NCI-H1436 treated with DMSO at 0.1 percent for 48 hours (cell line): ENCODE measurements at regions not wholly inside any gene's neighbourhood (a gene's known extent, or its start where the extent isn't known, plus 50 kb on each side); places are given as distances from the start of the nearest gene placed in this dataset.
"Not testable (repeated sequence)": the region's sequence is repeated elsewhere in the genome, so short reads cannot be mapped to it uniquely, and the experiment has no call there.

ENCODE experiments used
- DNase-seq: peaks from one replicate; lab custom pipeline; 2025; lab: John Stamatoyannopoulos, UW

DNA sequence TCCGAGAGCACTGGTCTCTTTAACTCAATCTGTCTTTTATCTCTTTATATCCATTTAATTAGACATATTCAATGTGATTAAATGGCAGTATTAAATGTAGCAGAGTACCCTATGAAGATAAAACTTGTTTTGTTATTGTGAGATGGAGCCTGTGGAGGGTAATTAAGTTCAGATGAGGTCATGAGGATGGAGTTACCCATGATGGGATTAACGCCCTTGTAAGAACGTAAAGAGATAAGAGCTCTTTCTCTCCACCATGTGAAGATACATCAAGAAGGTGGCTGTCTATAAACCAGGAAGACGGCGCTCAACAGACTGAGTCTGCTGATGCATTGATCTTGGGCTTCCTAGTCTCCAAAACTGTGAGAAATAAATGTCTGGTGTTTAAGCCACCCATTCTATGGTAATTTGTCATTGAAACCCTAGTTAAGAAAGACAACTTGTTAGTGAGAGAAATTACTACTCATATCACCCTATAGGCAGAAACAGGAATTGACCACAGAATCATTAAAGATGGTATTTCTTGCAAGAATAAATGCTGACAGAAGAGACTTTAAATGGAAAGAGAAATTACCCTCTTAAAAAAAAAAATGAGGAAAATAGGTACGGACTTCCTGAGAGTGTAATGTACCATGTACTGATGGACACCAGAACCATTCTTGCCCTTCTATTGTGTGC lies 738.7 kb upstream of the CHAC2 start:
- no peak for DNase-seq

GRCh38 chr2:53028225-53028624 lies 739.4 kb upstream of the CHAC2 start:
- DNase-seq = no peak

GRCh38 chr2:53022248-53022647 lies 745.4 kb upstream of the CHAC2 start:
- DNase-seq = not testable (repeated sequence)

DNA sequence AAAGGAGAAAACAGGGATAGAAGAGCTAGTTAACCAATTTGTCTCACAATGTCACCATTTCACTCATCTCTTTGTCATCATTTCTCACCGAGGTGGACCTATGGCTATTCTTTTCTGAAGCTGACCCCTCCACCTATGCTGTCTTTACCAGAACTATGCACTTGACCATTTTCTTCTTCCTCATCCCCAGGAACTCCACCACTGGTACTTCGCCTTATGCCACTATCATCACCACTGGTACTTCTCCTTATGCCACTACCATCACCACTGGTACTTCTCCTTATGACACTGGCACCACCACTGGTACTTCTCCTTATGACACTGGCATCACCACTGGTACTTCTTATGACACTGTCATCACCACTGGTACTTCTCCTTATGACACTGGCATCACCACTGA lies 745.8 kb upstream of the CHAC2 start:
- no peak for DNase-seq

DNA sequence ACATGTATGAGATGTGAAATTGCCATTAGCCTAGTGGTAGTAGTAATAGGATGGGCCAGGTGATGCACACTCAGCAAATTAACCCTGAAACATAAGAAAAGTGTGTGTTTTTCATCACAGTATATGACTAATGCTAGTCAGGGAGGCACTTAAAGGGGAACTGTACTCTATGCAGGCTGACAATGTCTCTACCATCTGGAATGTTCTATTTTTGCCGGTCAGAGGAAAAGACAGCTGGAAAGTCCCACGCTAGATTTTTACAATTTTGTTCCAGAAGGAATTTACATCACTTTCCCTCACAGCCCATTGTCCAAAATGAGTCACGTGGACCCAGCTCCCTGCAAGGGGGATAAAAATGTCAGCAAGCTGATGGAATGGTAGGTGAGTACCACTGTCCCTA lies 746.3 kb upstream of the CHAC2 start:
- no peak for DNase-seq

DNA sequence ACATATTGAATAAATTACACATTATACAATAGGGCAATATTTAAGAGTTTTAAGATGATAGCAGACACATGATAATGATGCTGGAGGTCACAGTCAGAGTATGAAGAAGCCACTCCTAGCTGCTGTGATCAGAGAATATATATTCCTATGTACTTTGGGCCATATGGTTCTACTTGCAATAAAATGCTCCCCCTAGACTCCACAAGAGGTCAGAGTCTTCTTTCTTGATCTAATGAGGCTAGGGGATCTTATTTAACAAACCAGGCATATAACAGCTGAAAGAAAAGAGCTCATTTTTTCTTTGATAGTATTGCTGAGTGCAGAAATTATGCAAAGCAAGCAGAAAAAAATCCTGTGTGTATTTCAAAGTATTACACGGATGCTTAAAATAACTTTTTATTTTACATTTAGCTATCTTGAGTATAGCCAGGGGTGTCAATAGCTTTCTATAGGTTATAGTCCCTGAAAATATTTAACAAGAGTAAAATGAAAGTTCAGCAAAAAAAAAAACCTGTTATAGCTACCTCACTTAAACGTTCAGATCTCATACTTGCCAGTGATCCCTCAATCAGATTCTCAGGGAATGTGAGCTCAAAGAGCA lies 748.7 kb upstream of the CHAC2 start:
- DNase-seq = no peak

- DNase-seq = no peak
Observed at GRCh38 chr2:53006980-53007379, 760.6 kb upstream of the CHAC2 start.

DNA sequence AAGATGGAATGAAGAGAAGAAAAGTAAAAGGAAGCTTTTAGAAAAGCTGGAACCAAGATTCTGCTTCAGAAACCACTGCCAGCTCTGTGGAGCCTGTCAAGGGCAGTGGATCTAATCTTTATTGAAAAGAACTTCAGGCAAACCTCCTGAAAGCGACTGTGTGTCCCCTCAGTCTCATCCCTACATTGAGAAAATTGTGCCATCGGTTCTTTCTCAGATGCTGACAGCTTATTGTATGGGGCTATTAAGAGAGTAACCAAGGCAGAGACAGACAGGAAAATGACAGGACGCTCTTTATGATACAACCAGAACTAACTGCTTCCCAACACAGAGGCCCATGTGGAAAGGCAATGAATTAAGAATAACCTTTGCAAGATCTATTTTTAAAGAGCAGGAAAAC lies 763.2 kb upstream of the CHAC2 start:
- DNase-seq = no peak

DNA sequence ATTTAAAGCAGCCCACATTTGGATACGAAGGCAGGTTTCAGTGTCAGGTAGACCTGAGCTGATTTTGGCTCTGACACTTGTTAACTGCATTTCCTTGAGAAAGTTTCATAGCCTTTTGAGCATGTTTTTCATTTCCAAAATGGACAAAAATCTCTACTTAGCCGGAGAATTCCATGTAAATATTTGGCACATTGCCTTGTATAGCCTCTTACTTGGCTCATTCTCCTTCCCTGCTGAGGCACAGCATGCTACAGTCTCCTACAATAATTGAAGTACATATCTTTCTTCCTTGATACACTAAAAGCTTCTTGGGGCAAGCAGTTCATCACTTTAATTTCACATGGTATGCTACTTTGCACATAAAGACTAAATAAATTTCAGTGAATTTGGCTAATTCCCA lies 772.2 kb upstream of the CHAC2 start:
- no peak for DNase-seq

DNA sequence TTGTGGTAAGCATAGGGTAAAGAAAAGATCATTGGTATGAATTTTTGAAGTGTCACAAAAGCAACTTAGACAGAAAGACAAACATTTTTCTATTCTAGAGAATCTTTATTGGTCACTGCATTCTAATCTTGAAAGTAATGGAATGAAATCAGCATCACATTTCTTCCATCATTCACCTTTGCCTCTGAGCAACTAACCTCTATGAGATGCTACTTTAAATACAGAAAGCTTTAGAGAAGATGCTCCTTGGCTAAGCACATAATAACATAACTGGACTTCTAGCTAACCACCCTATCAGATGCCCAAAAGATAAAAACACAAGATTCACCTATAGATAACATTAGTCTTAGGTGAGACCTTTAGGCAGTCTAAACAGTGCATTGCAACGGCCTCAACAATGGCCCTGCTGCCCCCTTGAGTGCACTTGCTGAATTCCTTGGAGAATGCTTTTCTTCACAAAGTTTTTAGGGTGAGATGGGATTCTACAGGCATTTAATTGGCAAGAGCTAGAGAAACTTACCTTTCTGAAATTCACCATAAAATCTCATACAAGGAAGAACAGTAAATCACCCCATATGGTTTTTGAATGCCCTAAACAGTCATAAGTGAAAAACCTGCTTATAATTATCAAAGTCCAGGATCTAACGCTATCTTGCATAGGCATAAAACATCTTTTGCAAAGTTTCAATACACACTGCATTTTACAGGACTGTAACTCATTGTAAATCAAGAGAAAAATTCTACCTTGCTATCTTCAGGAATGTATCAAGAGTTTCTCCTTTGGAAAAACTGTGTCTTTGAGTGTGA lies 791.3 kb upstream of the CHAC2 start:
- no peak for DNase-seq

- no peak for DNase-seq
Observed at GRCh38 chr2:52974127-52974526, 793.5 kb upstream of the CHAC2 start.

- no peak for DNase-seq
Observed at GRCh38 chr2:52970642-52971041, 797.0 kb upstream of the CHAC2 start.

- no peak for DNase-seq
Observed at GRCh38 chr2:52968043-52968442, 799.6 kb upstream of the CHAC2 start.

DNA sequence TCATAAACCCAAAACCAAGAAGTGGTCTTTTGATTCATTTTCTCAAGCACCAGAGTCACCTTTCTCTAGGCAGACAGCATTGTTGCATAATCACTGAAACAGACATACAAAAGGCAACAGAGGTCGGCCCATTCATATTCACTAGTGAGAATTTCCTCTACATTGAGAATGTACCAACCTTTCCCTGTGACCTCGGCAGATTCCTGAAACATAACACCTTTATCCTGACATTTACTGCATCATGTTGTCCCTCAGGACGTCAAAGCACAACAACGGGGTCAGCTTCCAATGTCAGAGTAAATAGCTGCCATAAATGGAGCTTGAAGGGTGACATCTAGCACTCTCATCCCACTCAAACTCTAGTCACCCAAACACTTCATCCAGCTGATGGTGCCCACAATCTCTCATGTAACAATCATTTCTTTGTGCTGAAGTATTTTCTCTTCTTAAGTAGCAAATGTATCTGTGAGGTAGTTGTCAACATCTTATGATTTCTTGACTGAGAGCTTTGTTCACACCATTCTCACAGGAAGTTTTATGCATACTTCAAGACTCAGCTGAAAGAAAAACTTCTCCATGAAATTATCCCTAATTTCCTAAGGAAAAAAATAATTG lies 802.6 kb upstream of the CHAC2 start:
- DNase-seq = no peak

- no peak for DNase-seq
Observed at GRCh38 chr2:52961403-52961802, 806.2 kb upstream of the CHAC2 start.

- no peak for DNase-seq
Observed at GRCh38 chr2:52960881-52961280, 806.7 kb upstream of the CHAC2 start.

DNA sequence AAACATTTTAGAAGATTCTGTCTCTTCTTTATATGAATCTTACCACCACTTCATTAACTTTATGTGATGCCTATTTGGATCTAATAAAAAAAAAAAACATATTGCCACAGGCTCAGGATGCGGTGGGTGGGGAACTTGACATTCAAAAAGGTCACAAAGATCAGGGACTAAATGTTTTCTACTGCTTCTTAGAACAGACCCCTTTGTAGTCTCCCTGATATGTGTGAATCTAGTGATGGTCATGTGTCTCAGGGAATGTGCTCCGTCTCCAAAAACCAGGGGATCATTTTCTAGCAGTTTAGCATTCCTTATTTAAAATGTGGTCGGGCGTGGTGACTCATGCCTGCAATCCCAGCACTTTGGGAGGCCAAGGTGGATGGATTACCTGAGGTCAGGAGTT lies 807.8 kb upstream of the CHAC2 start:
- DNase-seq = no peak

- no peak for DNase-seq
Observed at GRCh38 chr2:52956766-52957165, 810.8 kb upstream of the CHAC2 start.

DNA sequence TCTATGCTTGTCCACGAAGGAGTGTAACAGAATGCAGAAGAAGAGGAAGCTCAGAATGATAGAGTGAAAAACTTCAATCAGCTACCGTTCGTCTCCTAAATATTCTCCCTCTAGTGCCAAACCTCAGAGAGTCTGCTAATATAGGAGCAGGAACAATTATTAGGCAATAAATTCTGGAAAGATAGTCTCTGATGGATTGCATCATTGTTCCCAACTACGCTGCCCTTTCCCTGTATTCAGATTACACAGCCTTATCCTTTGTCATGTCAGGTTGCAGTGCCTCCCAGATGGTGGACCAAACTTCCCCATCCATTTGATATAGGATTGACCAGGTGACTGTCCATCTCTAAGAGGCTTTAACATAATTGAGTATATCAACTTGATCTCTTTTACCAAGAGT lies 811.5 kb upstream of the CHAC2 start:
- no peak for DNase-seq

DNA sequence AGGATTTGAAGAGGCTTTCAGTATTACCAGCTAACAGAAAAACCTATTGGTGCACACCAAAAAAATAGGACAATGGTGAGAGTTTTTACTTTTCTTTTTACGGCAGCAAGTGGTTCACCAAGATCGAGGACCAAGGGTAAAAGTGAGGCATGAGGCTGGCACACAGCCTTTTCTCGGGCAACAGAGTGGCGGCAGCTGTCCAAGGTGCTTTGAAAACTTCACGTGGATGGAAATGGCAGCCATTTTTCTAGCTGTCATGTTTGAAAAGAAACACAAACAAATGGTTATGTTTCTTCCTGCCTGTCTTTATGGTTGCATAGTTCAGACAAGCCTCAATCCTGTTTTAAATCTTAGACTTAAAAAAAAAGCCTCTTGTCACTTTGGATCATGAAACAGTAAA lies 812.5 kb upstream of the CHAC2 start:
- DNase-seq = no peak

DNA sequence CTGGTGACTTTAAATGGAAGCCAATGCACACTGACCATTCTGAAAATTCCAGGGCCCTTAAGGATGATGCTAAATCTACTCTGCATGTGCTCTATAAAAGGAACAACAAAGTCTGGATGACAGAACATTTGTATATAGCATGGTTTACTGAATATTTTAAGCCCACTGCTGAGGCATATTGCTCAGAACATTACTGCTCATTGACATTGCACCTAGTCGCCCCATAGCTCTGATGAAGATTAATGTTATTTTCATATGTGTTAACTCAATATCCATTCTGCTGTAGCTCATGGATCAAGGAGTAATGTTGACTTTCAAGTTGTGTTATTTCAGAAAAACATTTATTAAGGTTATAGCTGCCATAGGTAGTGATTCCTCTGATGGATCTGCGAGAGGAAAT lies 827.5 kb upstream of the CHAC2 start:
- DNase-seq = no peak

GRCh38 chr2:52939250-52939649 lies 828.4 kb upstream of the CHAC2 start:
- DNase-seq = no peak

GRCh38 chr2:52936029-52936428 lies 831.6 kb upstream of the CHAC2 start:
- DNase-seq = no peak
